GM21529 (cell line): ENCODE measurements at regions not wholly inside any gene's neighbourhood (a gene's known extent, or its start where the extent isn't known, plus 50 kb on each side); places are given as distances from the start of the nearest gene placed in this dataset.
"Not testable (repeated sequence)": the region's sequence is repeated elsewhere in the genome, so short reads cannot be mapped to it uniquely, and the experiment has no call there.

ENCODE experiments used
- ATAC-seq: cut with Tn5 transposase; IDR thresholded peaks from one replicate; pipeline ENCODE4 v1.9.1; 2021; ENCODE audit not compliant: unreplicated experiment

- no peak for ATAC-seq
Observed at GRCh38 chr6:92667843-92668242, 751.5 kb downstream of the EPHA7 start.

GRCh38 chr6:92648364-92649086 lies 770.8 kb downstream of the EPHA7 start:
- no peak for ATAC-seq

- ATAC-seq, result no peak
Observed at GRCh38 chr6:92647630-92648029, 771.7 kb downstream of the EPHA7 start.

GRCh38 chr6:92644104-92644791 lies 775.1 kb downstream of the EPHA7 start:
- ATAC-seq, result not testable (repeated sequence)

- no peak for ATAC-seq
Observed at GRCh38 chr6:92635553-92636153, 783.7 kb downstream of the EPHA7 start.

DNA sequence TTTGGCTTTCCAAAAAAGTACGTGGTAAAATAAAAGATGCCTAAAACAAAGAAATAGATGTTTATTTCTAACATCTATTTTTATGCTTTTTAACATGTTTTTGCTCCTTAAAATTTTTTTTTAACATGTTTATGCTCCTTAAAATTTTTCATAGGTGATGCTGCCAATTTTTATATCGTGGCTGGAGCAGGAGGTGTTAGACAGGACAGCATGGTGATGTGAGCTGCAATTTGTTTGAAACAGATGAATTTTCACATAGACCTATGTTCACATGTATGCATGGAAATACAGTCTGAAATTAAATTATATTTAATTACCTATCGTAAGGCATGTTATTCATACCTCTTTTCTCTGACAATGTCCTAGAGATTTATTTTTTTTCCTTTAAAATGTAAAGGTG lies 784.8 kb downstream of the EPHA7 start:
- no peak for ATAC-seq

DNA sequence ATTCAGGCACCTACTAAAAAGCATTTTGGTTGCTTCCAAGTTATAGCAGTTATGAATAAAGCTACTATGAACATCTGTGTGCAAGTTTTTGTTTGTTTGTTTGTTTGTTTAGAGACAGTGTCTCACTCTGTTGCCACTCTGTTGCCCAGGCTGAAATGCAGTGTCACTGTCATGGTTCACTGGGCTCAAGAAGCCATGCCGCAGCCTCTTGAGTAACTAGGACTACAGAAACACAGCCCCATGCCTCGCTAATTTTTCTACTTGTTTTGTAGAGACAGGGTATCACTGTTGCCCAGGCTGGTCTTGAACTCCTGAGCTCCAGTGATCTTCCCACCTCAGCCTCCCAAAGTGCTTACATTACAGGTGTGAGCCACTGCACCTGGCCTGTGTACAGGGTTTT lies 795.9 kb downstream of the EPHA7 start:
- no peak for ATAC-seq

DNA sequence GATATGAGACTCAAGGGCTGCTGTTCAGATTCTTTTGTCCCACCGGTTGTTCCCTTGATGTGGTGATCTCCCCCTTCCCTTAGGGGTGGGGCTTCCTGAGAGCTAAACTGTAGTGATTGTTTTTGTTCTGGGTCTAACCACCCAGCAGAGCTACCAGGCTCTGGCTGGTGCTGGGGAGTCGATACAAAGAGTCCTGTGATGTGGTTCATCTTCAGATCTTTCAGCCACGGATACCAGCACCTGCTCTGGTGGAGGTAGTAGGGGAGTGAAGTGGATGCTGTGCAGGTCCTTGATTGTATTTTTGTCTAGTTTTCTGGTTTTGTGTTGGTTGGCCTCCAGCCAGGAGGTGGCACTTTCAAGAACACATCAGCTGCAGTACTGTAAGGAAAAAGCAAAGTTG lies 801.6 kb downstream of the EPHA7 start:
- no peak for ATAC-seq

GRCh38 chr6:92608751-92609150 lies 810.6 kb downstream of the EPHA7 start:
- no peak for ATAC-seq

GRCh38 chr6:92593201-92593600 lies 826.2 kb downstream of the EPHA7 start:
- no peak for ATAC-seq

GRCh38 chr6:92589996-92590395 lies 829.4 kb downstream of the EPHA7 start:
- no peak for ATAC-seq

DNA sequence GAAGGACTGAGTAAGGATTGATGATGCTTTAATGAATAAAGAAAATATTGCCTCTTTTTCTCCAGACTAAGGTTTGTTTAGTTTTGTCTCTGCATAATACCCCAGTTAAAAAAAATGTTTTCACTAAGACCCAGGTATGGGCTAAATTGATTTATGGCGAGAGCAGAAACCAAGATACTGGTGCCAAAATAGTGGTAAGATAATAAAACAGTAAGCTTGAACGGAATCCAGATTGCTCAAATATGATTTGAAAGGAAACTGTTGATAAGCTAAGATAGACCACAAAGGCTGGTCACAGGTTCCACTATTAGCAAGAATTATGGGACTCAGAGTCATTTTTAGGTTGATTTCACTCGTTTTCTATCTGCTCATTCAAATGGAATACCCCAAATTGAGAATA lies 831.2 kb downstream of the EPHA7 start:
- ATAC-seq, result no peak

DNA sequence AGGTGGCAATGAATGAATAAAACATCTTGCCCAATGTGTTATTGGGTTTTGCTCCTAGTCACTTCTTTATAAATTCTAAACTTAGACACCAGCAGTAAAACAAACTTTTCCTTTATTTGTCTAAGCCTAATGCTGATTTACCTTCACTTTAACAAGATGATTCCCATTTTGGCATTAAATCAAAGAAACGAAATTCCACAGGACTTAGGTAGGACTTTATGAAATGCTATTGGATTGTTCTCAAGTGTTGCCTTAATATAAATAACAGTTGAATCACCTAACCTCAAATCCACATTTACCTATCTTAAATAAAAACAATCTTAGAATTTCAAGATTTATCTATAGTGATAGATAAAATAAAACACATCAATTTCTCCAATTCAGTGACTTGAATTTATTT lies 831.8 kb downstream of the EPHA7 start:
- no peak for ATAC-seq

DNA sequence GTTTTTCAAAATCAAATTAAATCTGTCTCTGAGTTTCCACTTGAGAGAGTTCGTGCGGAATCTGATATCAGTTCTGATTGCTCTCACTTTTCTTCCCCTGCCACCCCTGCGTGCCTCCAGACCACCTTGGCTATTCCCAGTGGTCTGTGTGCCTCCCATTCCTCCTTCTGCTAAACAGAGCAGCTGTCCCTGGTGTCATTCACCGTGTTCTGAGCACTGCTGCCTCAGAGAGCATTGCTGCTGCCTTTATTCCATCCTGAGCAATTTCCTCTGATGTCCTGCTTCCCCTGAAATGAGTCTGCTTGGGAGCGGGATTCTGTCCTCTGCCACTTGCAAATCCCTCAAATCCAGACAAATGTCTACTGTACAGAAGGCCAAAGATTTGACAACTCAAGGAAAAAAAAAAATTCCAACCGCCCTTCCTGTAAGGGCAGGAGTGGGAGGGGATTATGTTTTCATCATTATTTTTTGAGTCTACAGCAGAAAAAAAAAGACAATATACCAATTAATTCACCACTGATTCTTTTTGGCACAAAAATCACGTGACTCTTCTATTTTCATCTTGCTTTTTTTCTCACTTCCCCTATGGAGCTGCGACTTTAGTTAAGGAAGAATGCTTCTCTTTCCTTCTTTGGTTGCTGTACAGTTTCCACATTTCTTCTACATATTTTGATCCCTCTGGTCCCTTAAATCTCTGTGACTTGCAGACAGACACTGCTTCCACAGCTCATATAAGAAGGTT lies 833.0 kb downstream of the EPHA7 start:
- ATAC-seq, result no peak

GRCh38 chr6:92582211-92582610 lies 837.1 kb downstream of the EPHA7 start:
- ATAC-seq, result no peak

DNA sequence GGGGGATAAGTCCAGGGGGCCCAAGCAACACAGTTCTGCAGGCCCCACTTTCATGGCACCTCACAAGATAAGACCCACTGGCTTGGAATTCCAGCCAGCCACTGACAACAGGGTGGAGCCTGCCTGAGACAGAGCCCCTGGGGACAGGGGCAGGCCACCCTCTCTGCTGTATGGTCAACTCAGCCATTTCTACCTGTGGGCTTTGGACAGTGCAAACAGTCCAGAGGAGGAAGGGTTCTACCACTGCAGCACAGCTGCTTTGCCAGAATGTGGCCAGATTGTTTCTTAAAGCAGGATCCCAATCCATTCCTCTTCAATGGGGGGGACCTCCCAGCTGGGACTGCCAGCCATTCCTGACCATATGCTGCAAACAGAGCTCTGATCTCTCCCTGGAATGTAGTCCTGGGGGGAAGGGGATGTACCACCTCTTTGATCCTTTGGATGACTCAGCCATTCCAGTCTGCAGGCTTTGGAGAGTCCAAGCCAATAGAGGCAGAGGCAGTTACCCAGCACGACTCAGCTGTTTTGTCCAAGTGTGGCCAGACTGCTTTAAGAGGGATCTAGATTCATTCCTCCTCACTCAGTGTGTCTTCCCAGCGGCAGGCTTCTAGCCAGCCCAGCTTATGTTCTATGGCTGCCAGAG lies 842.2 kb downstream of the EPHA7 start:
- ATAC-seq, result no peak

- ATAC-seq, result no peak
Observed at GRCh38 chr6:92568541-92568940, 850.8 kb downstream of the EPHA7 start.

- no peak for ATAC-seq
Observed at GRCh38 chr6:92566632-92567031, 852.7 kb downstream of the EPHA7 start.

- ATAC-seq, result no peak
Observed at GRCh38 chr6:92564376-92564775, 855.0 kb downstream of the EPHA7 start.

GRCh38 chr6:92559611-92560010 lies 859.7 kb downstream of the EPHA7 start:
- no peak for ATAC-seq

- no peak for ATAC-seq
Observed at GRCh38 chr6:92559003-92559402, 860.4 kb downstream of the EPHA7 start.
